ENCODE measurements at regions not wholly inside any gene's neighbourhood (a gene's known extent, or its start where the extent isn't known, plus 50 kb on each side); places are given as distances from the start of the nearest gene placed in this dataset.

DNA sequence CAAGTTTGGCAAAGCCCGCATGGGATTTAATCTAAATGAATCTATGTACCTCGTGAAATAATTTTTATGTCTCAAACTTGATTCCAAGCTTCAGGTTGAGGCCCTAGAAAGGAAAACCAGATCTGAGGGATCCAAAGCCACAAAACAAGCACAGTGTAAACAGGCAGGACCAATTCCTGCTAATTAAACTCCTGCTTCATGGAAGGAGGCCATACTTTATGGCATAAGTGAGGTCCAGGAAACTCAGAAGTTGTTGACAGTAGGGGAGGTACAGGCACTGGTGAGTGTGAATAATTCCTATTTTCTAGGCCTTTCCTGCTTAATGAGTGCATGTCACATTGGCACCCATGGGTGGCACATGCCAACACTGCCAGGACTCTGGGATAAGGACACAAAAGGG lies 648.6 kb upstream of the SGCD start:
- no peak overlapping the region for H3K4me3 ChIP-seq (ENCODE audit: low read depth, low read length)
- no peak for TF ChIP-seq CTCF (conservative IDR thresholded peaks at IDR 0.05; ENCODE audit: low read depth, low read length)
- DNase-seq (ENCODE audit: low read depth): no peak

- no peak for TF ChIP-seq CTCF (conservative IDR thresholded peaks at IDR 0.05; ENCODE audit: low read depth, low read length)
- DNase-seq (ENCODE audit: low read depth): no peak
- no peak overlapping the region for H3K4me3 ChIP-seq (ENCODE audit: low read depth, low read length)
Measured at GRCh38 chr5:155679530-155679929, 647.4 kb upstream of the SGCD start.

DNA sequence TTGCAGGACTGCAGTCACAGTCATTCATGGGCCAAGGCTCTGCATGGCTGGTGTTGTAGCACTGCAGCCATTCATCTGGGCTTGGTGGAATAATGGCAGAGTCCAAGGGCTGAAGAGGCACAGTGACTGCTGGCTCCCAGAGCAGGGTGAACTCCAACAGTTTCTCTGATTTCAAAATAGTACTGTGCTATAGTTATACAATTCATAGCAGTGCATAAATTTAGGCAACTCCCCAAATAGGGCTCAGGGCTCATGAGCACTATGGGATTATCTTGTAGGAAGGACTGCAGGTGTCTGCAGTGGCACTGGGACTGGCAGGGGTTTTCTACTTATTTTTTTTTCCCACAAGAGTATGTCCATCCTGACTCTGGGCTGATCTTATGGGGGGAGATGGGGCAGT lies 642.5 kb upstream of the SGCD start:
- no peak for TF ChIP-seq CTCF (conservative IDR thresholded peaks at IDR 0.05; ENCODE audit: low read depth, low read length)
- H3K4me3 ChIP-seq (ENCODE audit: low read depth, low read length): no peak overlapping the region
- DNase-seq (ENCODE audit: low read depth): no peak

- no peak overlapping the region for H3K4me3 ChIP-seq (ENCODE audit: low read depth, low read length)
- no peak for TF ChIP-seq CTCF (conservative IDR thresholded peaks at IDR 0.05; ENCODE audit: low read depth, low read length)
- DNase-seq (ENCODE audit: low read depth): no peak
Measured at GRCh38 chr5:155686131-155686530, 640.8 kb upstream of the SGCD start.

DNA sequence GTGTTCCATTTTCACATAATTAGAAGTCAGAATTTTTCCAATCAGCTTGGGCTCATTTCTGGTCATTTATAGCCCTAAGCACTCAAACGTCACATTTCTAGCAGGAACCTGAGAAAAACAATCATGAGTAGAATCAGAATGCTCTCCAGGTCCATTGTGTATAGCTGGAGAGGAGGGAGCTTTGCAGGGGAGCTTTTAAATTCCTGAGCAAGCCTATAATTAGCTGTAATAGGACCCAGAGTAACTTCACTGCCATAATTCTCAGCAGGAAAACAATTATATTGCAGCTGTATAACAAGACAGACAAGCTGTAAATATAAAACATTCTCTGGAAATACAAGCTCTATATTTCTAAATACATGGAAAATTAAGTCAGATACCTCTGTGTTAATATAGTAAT lies 637.6 kb upstream of the SGCD start:
- no peak for TF ChIP-seq CTCF (conservative IDR thresholded peaks at IDR 0.05; ENCODE audit: low read depth, low read length)
- no peak overlapping the region for H3K4me3 ChIP-seq (ENCODE audit: low read depth, low read length)
- DNase-seq (ENCODE audit: low read depth): no peak

- no peak for TF ChIP-seq CTCF (conservative IDR thresholded peaks at IDR 0.05; ENCODE audit: low read depth, low read length)
- no peak overlapping the region for H3K4me3 ChIP-seq (ENCODE audit: low read depth, low read length)
- DNase-seq (ENCODE audit: low read depth): no peak
Measured at GRCh38 chr5:155696362-155696761, 630.6 kb upstream of the SGCD start.

GRCh38 chr5:155697236-155697635 lies 629.7 kb upstream of the SGCD start:
- DNase-seq (ENCODE audit: low read depth): no peak
- TF ChIP-seq CTCF (conservative IDR thresholded peaks at IDR 0.05; ENCODE audit: low read depth, low read length): no peak

More at GRCh38 chr5:155697236-155697635, 629.7 kb upstream of the SGCD start:
- no peak overlapping the region for H3K4me3 ChIP-seq (ENCODE audit: low read depth, low read length)
